Smooth muscle cell of the brain vasculature (primary cell): ENCODE measurements at regions not wholly inside any gene's neighbourhood (a gene's known extent, or its start where the extent isn't known, plus 50 kb on each side); places are given as distances from the start of the nearest gene placed in this dataset.

ENCODE experiments used
- DNase-seq: peaks from one replicate; pipeline ENCODE4 v3.0.0-alpha.2; 2012; ENCODE audit warnings: low read depth, low spot score

- no peak for DNase-seq
Measured at GRCh38 chr16:86213437-86214205, 296.7 kb upstream of the FOXF1 start.

GRCh38 chr16:86214326-86215232, 295.7 kb upstream of the FOXF1 start:
- no peak for DNase-seq

DNA sequence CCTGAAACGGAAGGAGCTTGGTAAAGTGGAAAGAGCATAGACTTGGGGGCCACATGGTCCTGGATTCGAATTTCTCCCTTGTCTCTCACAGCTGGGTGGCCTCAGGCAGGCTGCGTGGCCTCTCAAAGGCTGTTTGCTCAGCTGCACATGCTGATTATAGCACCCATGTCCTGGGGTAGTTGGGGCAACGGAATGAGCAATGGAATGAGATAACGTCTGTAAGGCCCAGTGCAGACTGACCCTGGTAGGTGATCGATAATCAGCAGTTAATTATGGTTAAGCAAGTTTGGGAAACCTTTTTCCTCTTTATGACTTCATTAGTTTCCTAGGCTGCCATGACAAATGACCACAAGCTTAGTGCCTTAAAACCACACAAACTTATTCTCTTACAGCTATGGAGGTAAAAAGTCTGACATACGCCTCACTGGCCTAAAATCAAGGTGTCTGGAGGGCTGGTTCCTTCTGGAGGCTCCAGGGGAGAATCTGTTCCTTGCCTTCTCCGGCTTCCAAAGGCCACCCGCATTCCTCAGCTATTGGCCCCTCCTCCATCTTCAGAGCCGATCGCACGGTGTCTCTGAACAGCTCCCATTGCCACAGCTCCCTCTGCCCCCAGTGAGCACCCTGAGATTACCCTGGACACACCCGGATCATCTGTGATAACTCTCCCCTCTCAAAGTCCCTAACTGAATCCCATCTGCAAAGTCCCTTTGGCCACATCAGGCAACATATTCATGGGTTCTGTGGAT, 294.9 kb upstream of the FOXF1 start:
- DNase-seq, result no peak

GRCh38 chr16:86215979-86216585, 294.2 kb upstream of the FOXF1 start:
- no peak for DNase-seq

DNA sequence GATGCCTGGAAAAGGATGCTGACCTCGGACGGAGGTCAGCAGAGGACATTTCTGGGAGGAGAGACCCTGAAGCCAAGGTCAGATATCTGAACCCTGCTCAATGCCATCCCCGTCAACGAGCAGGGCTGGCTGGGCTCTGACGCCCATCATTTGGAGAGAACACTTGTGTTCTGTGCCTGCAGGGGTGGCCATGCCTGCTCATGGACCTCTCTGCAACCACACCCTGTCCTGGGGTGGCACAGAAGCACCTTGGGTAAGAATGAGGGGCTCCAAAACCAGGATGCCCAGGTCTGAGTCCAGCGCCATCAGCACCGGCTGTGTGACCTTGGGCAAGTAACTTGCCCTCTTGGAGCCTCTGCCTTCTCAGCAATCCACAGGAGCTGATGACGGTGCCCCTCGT, 293.7 kb upstream of the FOXF1 start:
- DNase-seq, result no peak

DNA sequence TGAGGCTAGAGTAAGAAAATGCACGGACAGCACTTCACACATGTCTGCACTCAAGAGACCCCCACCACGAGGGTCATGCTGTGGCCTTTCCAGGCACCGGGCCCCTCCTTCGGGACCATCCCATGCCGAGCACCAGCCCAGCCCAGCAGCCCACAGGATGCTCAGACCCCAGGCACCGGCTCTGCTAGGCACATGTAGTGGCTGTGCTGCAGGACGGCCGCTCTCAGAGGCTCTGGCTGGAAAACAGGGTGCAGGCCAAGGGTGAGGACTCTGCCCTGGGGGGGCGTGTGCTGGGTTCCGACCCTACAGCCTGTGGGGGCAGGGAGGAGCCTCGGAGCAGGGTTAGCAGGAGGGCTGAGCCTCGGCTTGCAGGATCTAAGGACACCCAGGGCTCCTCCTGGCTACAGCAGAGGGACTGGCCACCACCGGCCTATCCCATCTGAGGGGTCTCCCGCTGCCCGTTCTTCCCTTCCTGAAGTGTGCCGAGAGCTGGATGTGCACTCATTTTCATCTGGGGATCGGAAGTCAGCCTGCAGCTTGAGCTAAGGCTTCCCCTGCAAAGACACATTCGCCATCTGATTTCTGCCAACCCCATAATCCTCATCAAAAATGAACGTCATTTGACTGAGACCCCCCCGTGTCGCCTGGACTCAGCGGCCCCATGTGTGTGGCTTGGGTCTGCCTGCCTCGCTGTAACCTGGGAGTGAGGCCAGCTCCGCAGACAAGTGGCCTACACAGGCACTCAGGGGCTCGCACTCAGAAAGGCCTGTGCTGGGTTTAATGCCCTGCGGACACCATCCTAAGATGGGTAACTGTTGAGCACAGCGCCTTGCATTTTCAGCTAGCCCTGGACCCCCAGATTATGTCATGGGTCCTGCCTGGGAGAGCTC, 293.1 kb upstream of the FOXF1 start:
- DNase-seq, result no peak

- DNase-seq, result no peak
Measured at GRCh38 chr16:86217891-86218270, 292.4 kb upstream of the FOXF1 start.

- DNase-seq, result no peak
Measured at GRCh38 chr16:86218479-86219170, 291.7 kb upstream of the FOXF1 start.

DNA sequence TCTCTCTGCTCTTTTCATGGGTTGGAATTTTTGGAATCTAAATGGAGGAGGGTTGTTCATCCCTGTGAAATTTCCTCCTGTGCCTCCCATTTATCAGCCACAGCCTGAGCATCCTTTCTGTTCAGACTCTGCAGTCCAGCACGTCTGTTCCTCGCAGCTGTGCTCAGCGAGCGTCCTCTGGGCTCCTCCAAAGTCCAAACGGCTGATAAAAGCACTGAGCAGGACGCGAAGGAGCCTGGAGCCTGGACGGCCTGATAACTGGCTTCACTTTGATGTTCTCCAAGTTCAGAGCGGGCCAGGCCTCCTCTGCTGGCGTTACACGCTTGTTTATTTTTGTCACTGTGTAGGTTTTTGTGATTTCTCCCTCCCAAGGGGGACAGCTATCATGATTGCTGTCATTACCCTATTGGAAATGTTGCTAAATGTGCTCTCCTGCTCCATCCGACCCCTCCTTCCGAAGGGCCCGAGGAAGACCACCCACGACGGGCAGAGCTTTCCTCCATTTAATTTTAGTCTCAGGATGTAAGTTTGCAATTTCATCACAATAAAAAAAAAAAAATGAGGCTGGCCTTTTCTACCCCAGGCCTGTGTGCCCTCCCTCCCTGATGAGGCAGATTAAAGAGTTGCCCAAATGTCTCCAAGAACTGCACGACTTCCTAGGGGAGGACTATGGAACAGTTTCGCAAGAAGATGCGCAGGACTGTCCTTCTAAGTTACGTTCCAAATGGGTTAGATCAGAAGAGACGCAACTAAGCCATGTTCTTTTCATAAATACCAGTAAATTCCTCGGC, 290.5 kb upstream of the FOXF1 start:
- DNase-seq, result no peak

DNA sequence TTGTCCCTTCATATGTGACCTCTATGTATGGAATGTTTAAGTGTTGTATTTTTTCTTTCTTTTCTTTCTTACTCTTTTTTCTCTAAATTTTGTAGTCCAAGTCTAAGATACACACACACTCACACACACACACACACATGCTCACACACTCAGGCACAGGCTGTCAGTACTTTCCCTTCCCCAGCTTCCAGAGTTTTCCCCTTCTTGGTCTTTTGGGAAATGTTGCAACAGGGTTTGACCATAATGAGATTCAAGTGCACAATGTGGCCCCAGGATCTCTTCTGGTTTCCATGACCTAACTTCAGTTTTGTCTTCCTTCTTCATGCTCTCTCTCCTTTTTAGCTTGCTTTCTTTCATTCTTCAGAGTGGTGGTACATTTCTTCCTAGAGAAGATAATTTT, 289.8 kb upstream of the FOXF1 start:
- DNase-seq, result no peak

- no peak for DNase-seq
Measured at GRCh38 chr16:86221085-86221484, 289.2 kb upstream of the FOXF1 start.

DNA sequence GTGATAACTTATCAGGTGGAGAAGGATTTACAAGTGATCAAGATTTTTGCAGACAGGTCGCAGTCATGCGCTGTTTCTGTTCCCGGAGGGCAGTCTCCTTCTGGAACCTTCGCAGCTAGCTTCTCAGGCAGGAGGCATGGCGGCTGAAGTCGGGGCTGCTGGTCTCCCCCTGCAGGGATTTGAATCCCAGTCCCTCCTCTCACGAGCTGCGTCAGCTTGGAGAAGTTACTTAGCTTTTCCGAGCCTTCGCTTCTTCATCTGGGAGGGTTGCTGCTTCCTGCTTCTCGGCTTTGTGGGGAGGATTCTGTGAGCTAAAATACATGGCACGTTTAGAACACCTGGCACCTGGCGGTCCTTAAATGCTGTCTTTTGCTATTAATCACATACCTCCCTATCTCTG, 287.8 kb upstream of the FOXF1 start:
- no peak for DNase-seq

GRCh38 chr16:86222965-86223551, 287.3 kb upstream of the FOXF1 start:
- DNase-seq, result no peak

- no peak for DNase-seq
Measured at GRCh38 chr16:86224126-86224525, 286.2 kb upstream of the FOXF1 start.

- no peak for DNase-seq
Measured at GRCh38 chr16:86224629-86225028, 285.7 kb upstream of the FOXF1 start.

GRCh38 chr16:86225905-86226371, 284.4 kb upstream of the FOXF1 start:
- DNase-seq, result no peak

- DNase-seq, result no peak
Measured at GRCh38 chr16:86227041-86227440, 283.3 kb upstream of the FOXF1 start.

- no peak for DNase-seq
Measured at GRCh38 chr16:86227801-86228200, 282.5 kb upstream of the FOXF1 start.

DNA sequence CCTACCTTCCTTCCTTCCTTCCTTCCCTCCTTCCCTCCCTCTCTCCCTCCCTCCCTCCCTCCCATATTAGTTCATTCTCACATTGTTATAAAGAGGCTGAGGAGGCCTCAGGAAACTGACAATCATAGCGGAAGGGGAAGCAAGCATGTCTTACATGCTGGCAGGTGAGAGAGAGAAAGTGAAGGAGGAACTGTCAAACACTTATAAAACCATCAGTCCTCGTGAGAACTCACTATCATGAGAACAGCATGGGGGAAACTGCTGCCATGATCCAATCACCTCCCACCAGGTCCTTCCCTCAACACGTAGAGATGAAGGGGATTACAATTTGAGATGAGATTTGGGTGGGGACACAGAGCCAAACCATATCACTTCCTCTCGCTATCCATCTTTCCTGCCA, 281.6 kb upstream of the FOXF1 start:
- DNase-seq, result no peak
